ENCODE measurements at regions not wholly inside any gene's neighbourhood (a gene's known extent, or its start where the extent isn't known, plus 50 kb on each side); places are given as distances from the start of the nearest gene placed in this dataset.

- Histone ChIP-seq H3K36me3 (ENCODE audit: control insufficient read depth, insufficient read depth, low read length) (no peaks in the 10 kb centered on the region), H3K27ac (ENCODE audit: low read depth, low read length) (no peak overlapping the region), H3K4me1 (ENCODE audit: control insufficient read depth, insufficient read depth, low read length) (no peaks in the 10 kb centered on the region), H3K9ac (ENCODE audit: extremely low read depth, low read length, poor library complexity, severe bottlenecking) (no peak overlapping the region), H3K27me3 (ENCODE audit: control insufficient read depth, insufficient read depth, low read length, poor library complexity, severe bottlenecking) (no peaks in the 10 kb centered on the region), H3K9me3 (ENCODE audit: control insufficient read depth, low read length) (no peaks in the 10 kb centered on the region), H3K4me3 (ENCODE audit: low read length) (no peak overlapping the region)
- Mint-ChIP-seq H3K27me3 (ENCODE audit: insufficient read depth) (no peaks in the 10 kb centered on the region), H3K9me3 (no peaks in the 10 kb centered on the region), H3K4me3 (no peak overlapping the region), H3K36me3 (ENCODE audit: low read depth) (no peaks in the 10 kb centered on the region), H3K4me1 (peaks cover 12% of the 10 kb centered on the region), H3K27ac (no peak overlapping the region)
- no peak for TF ChIP-seq CTCF (conservative IDR thresholded peaks at IDR 0.05)
- DNase-seq: no peak
- 89 to 100% methylated on average over 1 to 3 of the region's 3 CpGs for WGBS, 2 experiments (ENCODE audit: insufficient coverage in 1 of 2, insufficient read length in 1 of 2)
These were observed 161.8 kb downstream of the ICE1 start for GRCh38 chr5:5584236-5584745.

GRCh38 chr5:5583832-5584231 is 161.4 kb downstream of the ICE1 start:
- no peaks in the 10 kb centered on the region for H3K27me3 Mint-ChIP-seq (ENCODE audit: insufficient read depth)
- H3K4me3 Mint-ChIP-seq: no peak overlapping the region
- H3K9me3 ChIP-seq (ENCODE audit: control insufficient read depth, low read length): no peaks in the 10 kb centered on the region
- no peak for DNase-seq
- H3K9me3 Mint-ChIP-seq: no peaks in the 10 kb centered on the region
- no peak overlapping the region for H3K27ac ChIP-seq (ENCODE audit: low read depth, low read length)
- H3K4me3 ChIP-seq (ENCODE audit: low read length): no peak overlapping the region
- H3K27ac Mint-ChIP-seq: no peak overlapping the region
- no peak for TF ChIP-seq CTCF (conservative IDR thresholded peaks at IDR 0.05)
- H3K4me1 ChIP-seq (ENCODE audit: control insufficient read depth, insufficient read depth, low read length): no peaks in the 10 kb centered on the region
- no peak overlapping the region for H3K9ac ChIP-seq (ENCODE audit: extremely low read depth, low read length, poor library complexity, severe bottlenecking)
- H3K36me3 ChIP-seq (ENCODE audit: control insufficient read depth, insufficient read depth, low read length): no peaks in the 10 kb centered on the region
- H3K27me3 ChIP-seq (ENCODE audit: control insufficient read depth, insufficient read depth, low read length, poor library complexity, severe bottlenecking): no peaks in the 10 kb centered on the region
- 87 to 94% methylated on average over 5 of the region's 5 CpGs for WGBS, 2 experiments (ENCODE audit: insufficient coverage in 1 of 2, insufficient read length in 1 of 2)
- H3K36me3 Mint-ChIP-seq (ENCODE audit: low read depth): no peaks in the 10 kb centered on the region
- H3K4me1 Mint-ChIP-seq: peaks cover 12% of the 10 kb centered on the region

GRCh38 chr5:5583023-5583765 is 160.7 kb downstream of the ICE1 start:
- Mint-ChIP-seq H3K27me3 (ENCODE audit: insufficient read depth) (no peaks in the 10 kb centered on the region), H3K36me3 (ENCODE audit: low read depth) (no peaks in the 10 kb centered on the region), H3K4me1 (peaks cover 12% of the 10 kb centered on the region), H3K9me3 (no peaks in the 10 kb centered on the region), H3K4me3 (no peak overlapping the region), H3K27ac (no peak overlapping the region)
- 92 to 97% methylated on average over 3 to 5 of the region's 5 CpGs for WGBS, 2 experiments (ENCODE audit: insufficient coverage in 1 of 2, insufficient read length in 1 of 2)
- Histone ChIP-seq H3K27me3 (ENCODE audit: control insufficient read depth, insufficient read depth, low read length, poor library complexity, severe bottlenecking) (no peaks in the 10 kb centered on the region), H3K36me3 (ENCODE audit: control insufficient read depth, insufficient read depth, low read length) (no peaks in the 10 kb centered on the region), H3K9ac (ENCODE audit: extremely low read depth, low read length, poor library complexity, severe bottlenecking) (no peak overlapping the region), H3K9me3 (ENCODE audit: control insufficient read depth, low read length) (no peaks in the 10 kb centered on the region), H3K4me3 (ENCODE audit: low read length) (no peak overlapping the region), H3K4me1 (ENCODE audit: control insufficient read depth, insufficient read depth, low read length) (no peaks in the 10 kb centered on the region), H3K27ac (ENCODE audit: low read depth, low read length) (no peak overlapping the region)
- no peak for DNase-seq
- TF ChIP-seq CTCF (conservative IDR thresholded peaks at IDR 0.05): no peak
